ENCODE measurements at regions not wholly inside any gene's neighbourhood (a gene's known extent, or its start where the extent isn't known, plus 50 kb on each side); places are given as distances from the start of the nearest gene placed in this dataset.

DNA sequence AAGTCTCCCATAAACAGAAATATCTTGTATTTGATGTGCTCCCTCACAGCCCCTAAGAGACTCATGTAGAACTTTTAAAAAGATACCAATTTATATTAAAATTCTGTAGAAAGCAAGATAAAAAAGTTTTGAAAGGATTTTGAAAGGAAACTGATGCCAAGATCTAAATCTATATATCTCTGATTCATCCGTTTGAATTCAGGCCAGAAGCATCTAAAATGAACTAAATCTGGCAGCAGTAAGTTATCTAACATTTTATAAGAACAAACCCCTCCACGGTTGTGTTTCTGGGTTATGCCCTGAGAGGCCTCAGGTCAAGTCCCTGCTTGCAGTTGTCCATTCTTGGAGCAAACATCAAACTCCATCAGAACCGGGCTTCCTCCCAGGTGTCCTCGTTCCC, 165.8 kb downstream of the FBXO15 start:
- ATAC-seq (no peak), DNase-seq (ENCODE audit: low read depth, low spot score) (no peak)
- Histone ChIP-seq H3K9me3 (ENCODE audit: control insufficient read depth in 1 of 2, insufficient read depth in 1 of 2, low read depth in 1 of 2, low read length in 2 of 2) (no peaks in the 10 kb centered on the region), H3K4me1 (ENCODE audit: control insufficient read depth in 1 of 2, insufficient read depth in 2 of 2, low read length in 2 of 2) (no peaks in the 10 kb centered on the region), H2AFZ (ENCODE audit: low read depth, low read length, poor library complexity, severe bottlenecking) (no peak overlapping the region), H3K79me2 (ENCODE audit: insufficient read depth, low read length) (no peaks in the 10 kb centered on the region), H3K9ac (ENCODE audit: low read length) (no peak overlapping the region), H3K9me2 (ENCODE audit: insufficient read depth) (no peaks in the 10 kb centered on the region), H3K27ac (ENCODE audit: low read depth, low read length) (no peak overlapping the region), H3K4me3 (replicated peaks in 1 of 2; ENCODE audit: low read depth in 1 of 2, low read length in 2 of 2) (no peak overlapping the region), H3K36me3 (ENCODE audit: control insufficient read depth in 1 of 2, insufficient read depth in 2 of 2, low read length in 2 of 2) (no peaks in the 10 kb centered on the region), H4K20me1 (ENCODE audit: insufficient read depth) (no peaks in the 10 kb centered on the region), H3K27me3 (ENCODE audit: insufficient read depth, low read length) (no peaks in the 10 kb centered on the region), H3K4me2 (ENCODE audit: low read length) (no peak overlapping the region)
- TF ChIP-seq TCF7L2 (IDR thresholded peaks at IDR 0.05; ENCODE audit: borderline replicate concordance, extremely low read depth, insufficient read depth, insufficient read length) = no peak
- TF ChIP-seq SP1 (IDR thresholded peaks at IDR 0.05; ENCODE audit: low read depth) = no peak
- TF ChIP-seq FOSL1 (IDR thresholded peaks at IDR 0.05; ENCODE audit: low read depth) = no peak
- TF ChIP-seq, protein P1, sequence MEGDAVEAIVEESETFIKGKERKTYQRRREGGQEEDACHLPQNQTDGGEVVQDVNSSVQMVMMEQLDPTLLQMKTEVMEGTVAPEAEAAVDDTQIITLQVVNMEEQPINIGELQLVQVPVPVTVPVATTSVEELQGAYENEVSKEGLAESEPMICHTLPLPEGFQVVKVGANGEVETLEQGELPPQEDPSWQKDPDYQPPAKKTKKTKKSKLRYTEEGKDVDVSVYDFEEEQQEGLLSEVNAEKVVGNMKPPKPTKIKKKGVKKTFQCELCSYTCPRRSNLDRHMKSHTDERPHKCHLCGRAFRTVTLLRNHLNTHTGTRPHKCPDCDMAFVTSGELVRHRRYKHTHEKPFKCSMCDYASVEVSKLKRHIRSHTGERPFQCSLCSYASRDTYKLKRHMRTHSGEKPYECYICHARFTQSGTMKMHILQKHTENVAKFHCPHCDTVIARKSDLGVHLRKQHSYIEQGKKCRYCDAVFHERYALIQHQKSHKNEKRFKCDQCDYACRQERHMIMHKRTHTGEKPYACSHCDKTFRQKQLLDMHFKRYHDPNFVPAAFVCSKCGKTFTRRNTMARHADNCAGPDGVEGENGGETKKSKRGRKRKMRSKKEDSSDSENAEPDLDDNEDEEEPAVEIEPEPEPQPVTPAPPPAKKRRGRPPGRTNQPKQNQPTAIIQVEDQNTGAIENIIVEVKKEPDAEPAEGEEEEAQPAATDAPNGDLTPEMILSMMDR (IDR thresholded peaks at IDR 0.05 in 2 of 3, conservative IDR thresholded peaks at IDR 0.05 in 1 of 3; ENCODE audit: borderline replicate concordance in 1 of 3, insufficient read depth in 1 of 3, low read depth in 2 of 3, low read length in 2 of 3) = no peak
- no peak for TF ChIP-seq RAD21 (IDR thresholded peaks at IDR 0.05; ENCODE audit: low read depth)
- TF ChIP-seq POLR2AphosphoS5 (IDR thresholded peaks at IDR 0.05; ENCODE audit: low read depth, low read length) = no peak
- no peak for TF ChIP-seq CEBPB (IDR thresholded peaks at IDR 0.05; ENCODE audit: low read depth)
- TF ChIP-seq SIN3A (IDR thresholded peaks at IDR 0.05; ENCODE audit: low read depth) = no peak
- no peak for TF ChIP-seq YY1 (IDR thresholded peaks at IDR 0.05; ENCODE audit: extremely low read depth, insufficient replicate concordance, low read depth, low read length)
- TF ChIP-seq SRF (IDR thresholded peaks at IDR 0.05; ENCODE audit: low read depth) = no peak
- TF ChIP-seq, protein P2, sequence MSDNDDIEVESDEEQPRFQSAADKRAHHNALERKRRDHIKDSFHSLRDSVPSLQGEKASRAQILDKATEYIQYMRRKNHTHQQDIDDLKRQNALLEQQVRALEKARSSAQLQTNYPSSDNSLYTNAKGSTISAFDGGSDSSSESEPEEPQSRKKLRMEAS (IDR thresholded peaks at IDR 0.05) = no peak
- no peak for TF ChIP-seq ZNF274 (IDR thresholded peaks at IDR 0.05; ENCODE audit: low read depth, low read length)
- TF ChIP-seq, protein P3, sequence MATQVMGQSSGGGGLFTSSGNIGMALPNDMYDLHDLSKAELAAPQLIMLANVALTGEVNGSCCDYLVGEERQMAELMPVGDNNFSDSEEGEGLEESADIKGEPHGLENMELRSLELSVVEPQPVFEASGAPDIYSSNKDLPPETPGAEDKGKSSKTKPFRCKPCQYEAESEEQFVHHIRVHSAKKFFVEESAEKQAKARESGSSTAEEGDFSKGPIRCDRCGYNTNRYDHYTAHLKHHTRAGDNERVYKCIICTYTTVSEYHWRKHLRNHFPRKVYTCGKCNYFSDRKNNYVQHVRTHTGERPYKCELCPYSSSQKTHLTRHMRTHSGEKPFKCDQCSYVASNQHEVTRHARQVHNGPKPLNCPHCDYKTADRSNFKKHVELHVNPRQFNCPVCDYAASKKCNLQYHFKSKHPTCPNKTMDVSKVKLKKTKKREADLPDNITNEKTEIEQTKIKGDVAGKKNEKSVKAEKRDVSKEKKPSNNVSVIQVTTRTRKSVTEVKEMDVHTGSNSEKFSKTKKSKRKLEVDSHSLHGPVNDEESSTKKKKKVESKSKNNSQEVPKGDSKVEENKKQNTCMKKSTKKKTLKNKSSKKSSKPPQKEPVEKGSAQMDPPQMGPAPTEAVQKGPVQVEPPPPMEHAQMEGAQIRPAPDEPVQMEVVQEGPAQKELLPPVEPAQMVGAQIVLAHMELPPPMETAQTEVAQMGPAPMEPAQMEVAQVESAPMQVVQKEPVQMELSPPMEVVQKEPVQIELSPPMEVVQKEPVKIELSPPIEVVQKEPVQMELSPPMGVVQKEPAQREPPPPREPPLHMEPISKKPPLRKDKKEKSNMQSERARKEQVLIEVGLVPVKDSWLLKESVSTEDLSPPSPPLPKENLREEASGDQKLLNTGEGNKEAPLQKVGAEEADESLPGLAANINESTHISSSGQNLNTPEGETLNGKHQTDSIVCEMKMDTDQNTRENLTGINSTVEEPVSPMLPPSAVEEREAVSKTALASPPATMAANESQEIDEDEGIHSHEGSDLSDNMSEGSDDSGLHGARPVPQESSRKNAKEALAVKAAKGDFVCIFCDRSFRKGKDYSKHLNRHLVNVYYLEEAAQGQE (IDR thresholded peaks at IDR 0.05; ENCODE audit: low read depth) = no peak
- ChIA-PET CTCF (no interaction called here), RAD21 (ENCODE audit: low non-redundant PET in 1 of 2, low total read pairs in 2 of 2, uncharacterized antibody in 2 of 2, unreplicated experiment in 2 of 2) (no interaction called here), POLR2A (no interaction called here)
- BruUV-seq (replicated peaks) = no TSS peak
- intact Hi-C loops (cut with micrococcal nuclease) = loop anchor here (5.0 kb wide), 1 partner anchor 1219 kb away; no protein-coding TSS in a partner anchor
